PFSK-1 (cell line): ENCODE measurements at regions not wholly inside any gene's neighbourhood (a gene's known extent, or its start where the extent isn't known, plus 50 kb on each side); places are given as distances from the start of the nearest gene placed in this dataset.

Experiments used
- POLR2AphosphoS5 ChIP-seq: IDR thresholded peaks from 2 replicates; pipeline ENCODE4 v1.6.1; 2012; ENCODE audit warnings: low read depth, mild to moderate bottlenecking, control low read depth, low read length, moderate library complexity
- REST ChIP-seq, 2 experiments: IDR thresholded peaks; 2 replicates each; pipeline versions ENCODE4 v1.6.1 to v1.8.0; 2011 to 2012; ENCODE audit warnings: low read depth in 2 of 2, low read length in 2 of 2, control low read depth in 1 of 2, inconsistent platforms in 1 of 2, mild to moderate bottlenecking in 1 of 2, moderate library complexity in 1 of 2; ENCODE audit not compliant: insufficient read depth in 1 of 2
- SIN3A ChIP-seq: IDR thresholded peaks from 2 replicates; pipeline ENCODE4 v1.6.1; 2012; ENCODE audit warnings: mild to moderate bottlenecking, low read length, moderate library complexity, borderline replicate concordance; ENCODE audit not compliant: insufficient read depth
- TAF1 ChIP-seq: IDR thresholded peaks from 2 replicates; pipeline ENCODE4 v1.6.1; 2012; ENCODE audit warnings: low read length, control low read depth, borderline replicate concordance; ENCODE audit not compliant: insufficient read depth

DNA sequence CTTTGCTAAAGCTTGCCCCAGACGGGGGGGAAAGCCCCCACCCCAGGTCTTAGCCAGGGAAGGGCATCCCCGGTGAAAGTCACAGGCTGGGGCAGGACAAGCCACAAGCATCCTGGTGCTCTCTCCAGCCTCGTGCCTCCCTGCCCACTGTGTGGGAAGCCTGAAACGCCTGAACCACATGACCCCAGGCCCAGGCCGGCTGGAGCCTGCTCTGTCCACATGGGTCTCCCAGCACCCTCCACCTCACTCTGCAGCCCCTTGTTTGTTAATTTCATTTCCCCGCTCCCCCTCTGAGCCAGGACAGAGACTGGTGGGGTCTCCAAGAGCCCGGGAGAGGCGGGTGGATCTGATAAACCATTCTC lies 58.3 kb upstream of the TCF20 start:
- TF ChIP-seq POLR2AphosphoS5 (no peak), TAF1 (no peak), REST (IDR thresholded peaks at IDR 0.05; ENCODE audit: insufficient read depth in 1 of 2, low read depth in 2 of 2, low read length in 2 of 2) (no peak), SIN3A (no peak)
